ENCODE measurements at regions not wholly inside any gene's neighbourhood (a gene's known extent, or its start where the extent isn't known, plus 50 kb on each side); places are given as distances from the start of the nearest gene placed in this dataset.
"Not testable (repeated sequence)": the region's sequence is repeated elsewhere in the genome, so short reads cannot be mapped to it uniquely, and the experiment has no call there.

- no peak for DNase-seq (ENCODE audit: low spot score)
Measured at GRCh38 chr13:87736849-87737385, 65.7 kb downstream of the SLITRK5 start.

- DNase-seq (ENCODE audit: low spot score) = no peak
Measured at GRCh38 chr13:87754097-87754496, 82.9 kb downstream of the SLITRK5 start.

- DNase-seq (ENCODE audit: low spot score) = no peak
Measured at GRCh38 chr13:87769445-87769844, 98.3 kb downstream of the SLITRK5 start.

GRCh38 chr13:87777387-87777786, 106.2 kb downstream of the SLITRK5 start:
- DNase-seq (ENCODE audit: low spot score) = no peak

GRCh38 chr13:87778128-87778527, 107.0 kb downstream of the SLITRK5 start:
- no peak for DNase-seq (ENCODE audit: low spot score)

- DNase-seq (ENCODE audit: low spot score) = no peak
Measured at GRCh38 chr13:87779426-87779825, 108.3 kb downstream of the SLITRK5 start.

GRCh38 chr13:87783366-87783765, 112.2 kb downstream of the SLITRK5 start:
- DNase-seq (ENCODE audit: low spot score) = no peak

GRCh38 chr13:87788363-87788762, 117.2 kb downstream of the SLITRK5 start:
- DNase-seq (ENCODE audit: low spot score) = no peak

GRCh38 chr13:87792878-87793277, 121.7 kb downstream of the SLITRK5 start:
- DNase-seq (ENCODE audit: low spot score) = no peak

- DNase-seq (ENCODE audit: low spot score) = no peak
Measured at GRCh38 chr13:87798536-87798935, 127.4 kb downstream of the SLITRK5 start.

GRCh38 chr13:87810391-87810801, 139.2 kb downstream of the SLITRK5 start:
- no peak for DNase-seq (ENCODE audit: low spot score)

- DNase-seq (ENCODE audit: low spot score) = no peak
Measured at GRCh38 chr13:87810920-87811344, 139.8 kb downstream of the SLITRK5 start.

- no peak for DNase-seq (ENCODE audit: low spot score)
Measured at GRCh38 chr13:87814403-87814802, 143.2 kb downstream of the SLITRK5 start.

GRCh38 chr13:87820241-87820640, 149.1 kb downstream of the SLITRK5 start:
- DNase-seq (ENCODE audit: low spot score) = no peak

- no peak for DNase-seq (ENCODE audit: low spot score)
Measured at GRCh38 chr13:87821512-87821911, 150.3 kb downstream of the SLITRK5 start.

- not testable (repeated sequence) for DNase-seq (ENCODE audit: low spot score)
Measured at GRCh38 chr13:87826301-87826700, 155.1 kb downstream of the SLITRK5 start.

- peak; percentile 34 for DNase-seq (ENCODE audit: low spot score)
Measured at GRCh38 chr13:87827479-87827878, 156.3 kb downstream of the SLITRK5 start.

- DNase-seq (ENCODE audit: low spot score) = no peak
Measured at GRCh38 chr13:87837522-87837921, 166.4 kb downstream of the SLITRK5 start.

- no peak for DNase-seq (ENCODE audit: low spot score)
Measured at GRCh38 chr13:87837946-87838345, 166.8 kb downstream of the SLITRK5 start.

GRCh38 chr13:87851410-87851809, 180.2 kb downstream of the SLITRK5 start:
- peak; percentile 28 for DNase-seq (ENCODE audit: low spot score)

- DNase-seq (ENCODE audit: low spot score) = no peak
Measured at GRCh38 chr13:87855553-87855952, 184.4 kb downstream of the SLITRK5 start.

GRCh38 chr13:87859261-87859660, 188.1 kb downstream of the SLITRK5 start:
- DNase-seq (ENCODE audit: low spot score) = no peak

GRCh38 chr13:87867426-87867825, 196.3 kb downstream of the SLITRK5 start:
- DNase-seq (ENCODE audit: low spot score) = no peak

GRCh38 chr13:87868731-87869130, 197.6 kb downstream of the SLITRK5 start:
- no peak for DNase-seq (ENCODE audit: low spot score)

- DNase-seq (ENCODE audit: low spot score) = no peak
Measured at GRCh38 chr13:87872813-87873212, 201.6 kb downstream of the SLITRK5 start.
